HG02884 (cell line): ENCODE measurements at regions not wholly inside any gene's neighbourhood (a gene's known extent, or its start where the extent isn't known, plus 50 kb on each side); places are given as distances from the start of the nearest gene placed in this dataset.

Experiments used
- ATAC-seq: cut with Tn5 transposase; IDR thresholded peaks from one replicate; pipeline ENCODE4 v1.9.1; 2021; ENCODE audit warnings: mild to moderate bottlenecking, moderate library complexity; ENCODE audit not compliant: unreplicated experiment

DNA sequence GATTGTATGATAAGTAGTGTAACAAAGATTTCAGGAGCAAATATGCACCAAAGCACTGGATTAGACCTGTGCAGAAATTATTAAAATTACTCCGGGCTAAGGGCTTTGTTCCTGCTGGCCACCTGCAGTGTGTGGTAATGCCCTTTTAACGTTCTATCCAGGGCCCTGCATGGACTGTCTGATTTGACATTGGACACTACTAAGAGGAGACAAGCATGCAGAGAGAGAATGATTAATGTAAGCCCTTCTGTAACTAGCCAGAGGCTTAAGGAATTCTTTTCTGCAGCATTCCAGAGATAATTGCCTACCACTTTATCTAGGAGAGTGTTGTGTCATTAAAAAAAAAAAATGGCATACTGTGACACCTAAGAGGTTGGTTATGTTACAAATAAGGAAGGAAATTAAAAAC is 117.0 kb downstream of the PCDH7 start:
- ATAC-seq: no peak

DNA sequence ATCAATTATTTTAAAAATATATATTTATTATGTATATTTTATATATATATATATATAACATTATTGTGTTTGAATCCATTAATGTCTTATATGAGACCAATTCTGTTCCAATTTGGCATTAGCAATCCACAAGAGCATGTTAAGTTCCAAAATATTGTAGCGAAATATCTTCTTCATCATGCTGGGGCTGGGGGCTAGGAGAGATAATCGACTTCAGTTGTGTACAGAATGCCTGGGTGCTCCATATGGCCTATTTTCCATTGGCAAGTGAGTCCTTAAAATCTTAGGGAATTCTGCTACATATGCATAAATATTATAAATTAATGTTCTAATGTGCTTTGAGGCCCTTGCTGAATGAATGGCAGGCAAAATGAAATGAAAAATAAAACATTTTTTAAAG is 117.7 kb downstream of the PCDH7 start:
- ATAC-seq: no peak

DNA sequence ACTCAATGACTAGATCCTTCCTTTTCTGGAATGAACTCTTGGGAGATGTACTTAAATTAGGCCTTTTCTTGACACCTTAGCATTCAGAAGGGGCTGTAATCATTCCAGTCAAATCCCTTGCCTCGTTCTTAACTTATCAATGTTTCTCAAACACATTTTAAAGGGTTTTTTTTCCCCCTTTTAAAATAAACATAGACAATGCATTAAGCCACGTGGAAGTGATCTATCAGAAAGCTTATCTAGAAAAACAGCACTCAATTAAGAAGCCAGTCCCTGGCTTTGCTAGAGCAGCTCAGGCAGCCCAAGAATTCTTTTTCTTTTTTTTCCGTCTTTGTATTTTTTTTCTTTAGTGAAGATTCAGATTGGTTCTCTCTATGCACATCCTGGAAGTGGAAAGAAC is 118.2 kb downstream of the PCDH7 start:
- ATAC-seq: no peak

DNA sequence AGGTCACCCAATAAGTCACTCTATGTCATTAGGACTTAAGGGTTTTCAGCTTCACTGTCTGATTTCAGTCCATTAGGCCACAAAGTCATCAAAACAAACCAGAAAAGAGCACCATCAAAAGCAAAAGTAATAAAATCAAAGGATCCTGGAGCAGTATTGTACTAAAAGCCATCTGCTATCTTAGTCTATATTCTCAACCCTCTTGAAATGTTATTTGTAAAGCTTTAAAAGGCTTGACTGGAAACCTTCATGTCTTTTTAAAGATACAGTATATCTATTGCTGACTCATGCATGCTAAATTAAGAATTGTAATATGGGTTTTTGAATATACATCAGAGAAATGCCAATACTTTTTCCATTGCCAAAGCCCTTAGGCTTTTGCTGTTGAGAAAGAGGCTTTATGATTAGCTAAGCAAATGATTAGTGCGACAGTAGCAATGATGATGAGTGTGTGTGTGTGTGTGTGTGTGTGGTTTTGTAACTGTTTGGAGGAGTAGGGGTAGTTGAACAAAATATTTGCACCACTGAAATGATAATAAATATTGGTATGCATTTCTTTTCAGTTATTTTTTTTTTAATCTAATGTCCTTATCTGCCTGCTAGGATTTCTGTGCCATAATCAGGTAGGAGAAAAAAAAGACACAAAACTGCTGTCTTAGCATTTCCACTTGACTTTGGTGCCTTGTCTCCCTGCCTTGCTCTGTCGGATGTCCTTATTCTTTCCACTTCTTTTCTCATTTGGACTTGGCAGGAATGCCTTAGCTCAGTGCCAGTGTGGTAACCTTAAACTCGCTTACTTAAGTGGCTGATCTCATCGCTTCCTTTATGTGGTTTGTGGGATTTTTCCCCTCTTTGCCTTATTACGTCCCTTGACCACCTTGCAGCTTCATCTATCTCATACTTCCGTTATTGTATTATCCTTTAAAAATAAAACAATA is 119.7 kb downstream of the PCDH7 start:
- no peak for ATAC-seq

DNA sequence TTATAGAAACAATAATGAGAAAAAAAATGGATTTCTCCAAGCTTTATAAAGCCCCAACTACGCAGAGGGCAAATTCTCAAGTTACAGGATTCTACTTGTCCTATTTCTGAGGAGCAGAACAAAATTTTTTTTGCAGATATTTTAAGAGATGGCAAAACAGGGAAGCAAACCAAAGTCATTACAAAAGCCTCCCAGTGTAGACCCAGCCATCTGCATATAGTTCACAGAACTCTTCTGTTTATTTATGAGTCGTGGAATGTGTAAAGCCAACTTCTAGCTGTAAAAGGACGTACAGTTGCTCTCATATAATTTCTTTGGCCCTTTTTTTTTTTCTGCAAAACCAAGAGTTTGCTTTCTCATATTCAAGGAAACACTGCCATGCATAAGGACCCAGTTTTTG is 120.4 kb downstream of the PCDH7 start:
- ATAC-seq: no peak

DNA sequence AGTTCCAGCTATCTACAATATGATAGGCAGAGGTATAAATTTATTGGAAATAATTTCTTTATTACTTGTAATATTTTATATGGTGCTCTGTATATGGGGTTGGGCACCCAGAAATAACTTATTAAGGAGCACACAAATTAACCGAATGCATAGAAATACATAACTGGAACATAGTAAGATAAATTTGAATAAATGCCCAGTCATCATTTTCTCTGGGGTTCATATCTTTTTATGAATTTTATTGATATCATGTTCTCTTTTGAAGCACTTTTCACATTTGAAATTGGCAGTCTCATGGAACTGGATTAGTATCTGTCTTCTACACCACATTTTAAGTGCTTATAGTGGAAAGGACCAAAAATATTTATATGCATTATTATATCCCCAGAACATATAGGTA is 122.0 kb downstream of the PCDH7 start:
- ATAC-seq: no peak

DNA sequence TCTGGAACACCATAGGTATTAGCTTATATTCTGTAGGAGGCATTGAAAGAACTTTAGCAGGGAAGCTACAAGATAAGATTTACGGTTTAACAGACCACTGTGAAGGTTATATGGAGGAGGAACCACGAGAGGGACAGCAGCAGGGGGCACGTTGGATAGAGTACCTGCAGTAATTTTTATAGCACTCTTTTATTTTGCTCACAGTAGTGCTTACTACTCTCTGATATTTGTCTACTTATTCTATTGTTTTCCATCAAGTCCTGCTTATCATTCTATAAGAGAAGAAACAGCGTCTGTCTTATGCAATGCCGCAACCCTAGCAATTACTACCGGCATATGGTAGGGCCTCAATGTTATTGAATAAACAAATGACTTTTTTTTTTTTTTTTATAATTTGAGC is 122.5 kb downstream of the PCDH7 start:
- ATAC-seq: no peak

DNA sequence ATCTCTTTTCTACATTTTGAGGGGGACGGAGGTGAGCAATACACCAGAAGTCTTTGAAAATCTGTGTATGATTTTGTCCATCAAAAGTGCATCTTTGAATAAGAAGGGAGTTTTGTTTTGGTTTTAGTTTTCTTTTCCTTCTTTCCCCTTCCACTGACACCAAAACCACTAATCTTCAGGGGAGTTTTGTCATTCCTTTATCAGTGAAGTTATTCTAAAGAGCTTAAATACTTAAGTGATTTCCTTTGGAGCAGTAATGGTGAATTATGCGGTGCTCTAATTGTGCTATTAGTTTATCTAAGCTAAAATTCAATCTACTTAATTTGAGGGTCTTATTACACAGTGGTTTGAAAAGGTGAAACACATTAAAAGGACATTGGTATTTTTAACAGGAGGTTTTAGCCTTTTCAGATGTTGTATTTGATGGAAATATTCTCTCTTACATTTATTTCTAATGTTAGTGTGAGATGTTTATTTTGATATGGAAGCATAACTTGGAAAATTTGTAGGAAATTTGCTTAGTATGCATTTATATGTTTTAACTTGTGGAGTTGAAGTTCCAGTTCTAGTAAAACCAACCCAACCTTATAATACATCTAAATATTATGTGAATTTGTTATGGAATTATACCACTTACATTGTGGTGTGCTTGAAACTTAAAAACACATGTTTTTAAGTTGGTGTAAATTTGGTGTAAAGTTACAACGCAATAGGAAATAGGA is 124.9 kb downstream of the PCDH7 start:
- ATAC-seq: no peak

DNA sequence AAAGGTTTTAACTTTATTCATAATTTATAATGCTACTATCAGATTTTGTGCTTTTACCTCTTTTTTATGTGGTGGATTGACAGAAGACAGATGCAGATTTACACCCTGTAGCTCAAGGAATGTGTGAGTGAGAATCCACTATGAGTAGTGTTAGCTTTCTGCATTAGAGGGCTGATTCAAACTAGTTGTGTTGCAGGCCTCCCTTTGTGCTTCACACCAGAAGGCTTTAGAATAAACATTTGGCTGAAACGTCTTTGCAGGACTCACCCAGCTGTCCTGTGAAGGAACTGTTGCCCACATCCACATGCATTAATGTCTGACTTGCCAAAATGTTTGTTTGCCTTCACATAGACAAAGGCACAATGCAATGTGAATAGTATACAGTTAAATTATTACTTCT is 127.0 kb downstream of the PCDH7 start:
- no peak for ATAC-seq

DNA sequence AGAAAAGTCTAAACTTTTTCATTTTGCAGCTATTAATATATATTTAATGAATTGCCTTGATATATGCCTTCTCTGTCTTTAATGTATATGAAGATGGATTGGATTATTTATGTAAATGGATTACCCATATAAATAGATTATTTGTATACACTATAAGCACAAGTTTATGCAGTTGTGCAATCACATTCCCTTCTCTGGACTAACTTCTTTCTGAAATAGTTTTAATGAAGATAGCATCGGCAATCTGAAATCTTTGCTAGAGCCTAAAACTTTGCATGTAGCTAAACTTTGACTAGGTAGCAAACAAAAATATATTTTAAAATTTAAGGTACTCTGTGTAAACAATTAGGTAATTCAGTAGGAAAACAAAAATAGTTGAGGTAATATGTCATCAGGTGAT is 127.8 kb downstream of the PCDH7 start:
- no peak for ATAC-seq

DNA sequence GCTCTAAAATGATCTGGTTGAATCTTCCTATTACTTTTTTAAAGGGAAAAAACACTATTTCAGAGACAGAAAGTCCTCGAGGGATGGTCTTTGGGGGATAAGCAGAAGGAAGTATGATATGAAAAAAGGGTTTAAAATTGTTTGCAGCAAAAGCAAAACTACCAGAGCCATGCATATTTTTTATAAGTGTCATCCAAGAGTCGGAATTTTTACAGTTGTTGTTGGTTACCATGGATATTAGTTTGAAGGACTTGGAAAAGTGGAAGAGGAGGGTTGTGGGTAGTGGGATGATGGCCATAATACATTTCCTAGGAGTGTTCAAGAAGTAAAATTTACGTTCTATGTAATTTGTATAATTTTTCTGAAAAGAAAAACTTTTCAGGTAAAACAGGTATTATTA is 134.4 kb downstream of the PCDH7 start:
- ATAC-seq: no peak

DNA sequence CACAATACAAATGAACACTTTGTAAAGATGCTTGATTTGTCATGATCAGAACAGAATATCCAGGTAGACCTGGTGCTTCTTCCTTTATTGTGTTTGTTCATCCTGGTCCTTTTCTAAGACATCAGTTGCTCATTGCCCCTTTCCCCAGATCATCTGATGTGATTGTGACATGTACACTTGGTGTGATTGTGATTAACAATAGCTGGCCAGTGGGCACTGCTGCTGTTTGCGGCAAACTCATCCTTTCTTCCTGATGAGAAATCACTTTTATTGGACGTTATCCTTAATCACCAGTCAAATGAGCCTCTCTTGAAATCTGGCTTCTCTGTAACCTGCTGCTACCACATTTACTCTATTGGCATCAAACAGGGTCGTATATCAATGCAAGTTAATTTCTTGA is 135.1 kb downstream of the PCDH7 start:
- ATAC-seq: no peak

DNA sequence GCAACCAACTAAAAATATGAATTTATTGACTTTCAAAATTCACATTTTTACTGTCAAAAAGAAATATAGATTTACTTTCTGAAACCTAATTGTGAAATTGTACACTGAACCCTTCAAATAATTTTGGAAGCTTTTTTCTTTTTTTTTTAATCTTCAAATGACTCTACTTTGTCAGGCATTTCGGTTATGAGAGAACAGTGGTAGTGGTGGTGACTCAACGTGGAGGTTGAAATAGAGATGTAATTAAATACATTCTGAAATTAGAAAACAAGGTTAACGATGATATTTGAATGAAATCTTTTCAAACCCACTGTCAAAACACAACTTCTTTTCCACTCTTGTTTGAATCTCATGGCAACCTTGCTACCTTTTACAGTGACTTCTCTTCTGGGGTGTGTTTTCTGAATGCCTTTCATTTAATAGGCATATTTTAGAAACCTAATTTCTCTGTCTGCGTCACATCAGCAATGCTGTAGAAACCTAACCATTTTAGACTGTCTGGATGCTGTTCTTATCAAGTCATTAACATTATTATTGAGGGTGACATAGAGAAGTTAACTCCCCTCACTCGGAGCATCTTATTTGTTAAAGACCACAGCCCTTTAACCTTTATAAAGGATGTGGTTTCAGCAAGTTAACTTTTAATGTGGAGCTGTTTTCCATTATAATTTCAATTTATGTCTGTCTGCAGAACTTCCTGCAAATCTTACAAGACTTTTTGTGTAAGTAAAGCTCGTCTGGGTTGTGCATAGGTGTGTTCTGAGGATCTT is 136.8 kb downstream of the PCDH7 start:
- no peak for ATAC-seq

DNA sequence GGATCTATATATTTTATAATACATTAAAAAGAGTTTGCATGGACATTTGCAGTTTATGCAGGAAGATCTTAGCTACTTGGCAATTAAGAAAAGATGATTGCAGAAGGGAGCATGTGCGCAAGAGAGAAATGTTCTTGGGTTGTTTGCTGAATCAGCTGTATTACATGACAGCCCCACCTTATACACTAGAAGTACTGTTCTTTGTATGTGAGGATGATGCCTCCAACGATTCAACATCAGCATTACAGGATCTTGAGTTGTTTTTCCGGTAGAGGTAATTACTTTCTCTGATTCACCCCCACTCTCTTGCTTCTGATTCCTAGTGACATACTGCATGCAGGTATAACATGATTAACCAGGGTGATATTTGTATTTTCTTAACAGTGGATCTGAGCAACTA is 140.8 kb downstream of the PCDH7 start:
- no peak for ATAC-seq

DNA sequence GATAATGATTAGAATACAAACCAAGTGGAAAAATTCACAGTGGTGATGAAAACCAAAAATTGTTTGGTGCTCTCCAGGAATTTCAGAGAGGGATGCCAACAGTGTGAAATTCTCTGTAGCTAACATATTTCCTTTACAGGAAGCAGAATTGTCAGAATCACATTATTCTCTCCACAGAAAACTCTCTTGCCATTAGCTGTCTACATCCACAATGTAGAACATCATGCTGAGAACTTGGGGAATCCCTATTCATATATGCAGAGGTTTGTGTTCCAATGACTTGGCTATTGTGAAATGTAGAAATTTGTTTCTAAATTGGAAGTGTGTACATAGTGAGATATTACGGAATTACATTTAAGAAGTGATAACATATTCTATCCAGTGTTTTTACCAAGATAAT is 142.0 kb downstream of the PCDH7 start:
- no peak for ATAC-seq

DNA sequence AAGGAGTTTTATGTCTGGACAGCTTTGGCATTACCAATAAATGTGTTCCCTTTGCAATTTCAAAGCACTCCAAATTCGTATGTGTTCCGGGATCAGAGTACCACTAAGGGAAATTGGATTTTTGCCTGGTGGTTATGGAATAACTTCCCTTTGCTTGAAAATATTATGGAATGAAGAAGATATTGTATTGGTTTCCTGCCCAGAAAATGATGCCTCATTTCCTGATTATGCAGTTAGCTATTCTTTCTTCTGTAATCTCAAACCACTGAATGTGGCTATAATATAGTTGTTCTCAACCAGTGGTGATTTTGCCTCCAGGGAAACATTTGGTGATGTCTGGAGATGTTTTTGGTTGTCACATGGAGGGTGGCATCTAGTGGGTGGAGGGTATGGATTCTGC is 142.9 kb downstream of the PCDH7 start:
- no peak for ATAC-seq

DNA sequence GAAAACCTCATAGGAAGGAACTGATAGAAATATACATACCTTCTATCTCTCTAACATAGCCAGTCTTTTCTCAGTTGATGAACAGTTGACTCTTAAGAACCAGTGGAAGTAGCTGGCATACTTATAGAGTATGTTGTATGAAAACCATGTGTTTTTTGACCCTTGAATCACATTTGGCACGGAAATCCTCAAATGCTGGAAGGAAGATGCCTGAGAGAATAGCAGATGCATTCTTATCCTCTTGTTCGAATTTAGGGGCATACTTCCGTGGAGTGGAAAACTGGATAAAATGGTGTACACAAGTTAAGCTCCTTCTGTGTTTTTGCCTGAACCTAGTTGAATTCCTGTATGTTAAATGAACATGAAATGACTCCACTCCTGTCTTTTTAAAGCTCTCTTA is 145.5 kb downstream of the PCDH7 start:
- ATAC-seq: no peak

DNA sequence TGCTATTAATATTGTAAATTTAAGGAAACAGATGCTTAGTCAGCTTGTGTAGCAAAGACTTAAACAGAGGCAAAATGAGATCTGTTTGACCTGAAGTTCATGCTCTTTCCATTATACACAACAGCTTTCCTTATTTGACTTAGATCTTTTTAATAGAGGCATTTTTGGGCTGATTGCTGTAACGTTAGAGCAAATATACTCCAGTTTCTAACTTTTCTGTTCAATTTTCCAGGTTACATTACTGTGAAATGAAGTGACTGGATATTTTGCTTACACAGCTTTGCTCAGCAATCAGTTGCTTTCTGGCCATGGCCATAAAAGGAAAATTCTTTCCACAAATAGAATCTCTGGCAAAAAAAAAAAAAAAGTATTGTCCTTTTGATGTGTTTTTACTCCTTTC is 146.2 kb downstream of the PCDH7 start:
- ATAC-seq: no peak

DNA sequence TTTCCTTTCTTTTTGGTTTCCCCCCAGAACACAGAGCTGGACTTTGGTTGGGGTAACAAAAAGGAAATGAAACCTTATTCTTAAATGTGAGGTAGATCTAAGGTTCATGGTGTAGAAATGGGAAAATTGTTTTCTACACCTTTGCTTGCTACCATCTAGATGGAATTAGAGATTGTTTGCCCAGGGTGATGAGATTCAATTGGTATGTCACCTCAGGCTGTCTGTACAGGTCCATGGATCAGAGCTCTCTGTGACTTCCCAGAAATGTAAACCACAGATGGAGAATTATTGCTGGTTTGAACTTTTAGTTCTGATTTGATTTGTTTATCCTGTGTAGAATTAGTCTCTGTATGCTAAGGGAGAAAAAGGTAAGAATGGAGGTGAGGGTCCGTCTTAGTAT is 146.7 kb downstream of the PCDH7 start:
- ATAC-seq: no peak

DNA sequence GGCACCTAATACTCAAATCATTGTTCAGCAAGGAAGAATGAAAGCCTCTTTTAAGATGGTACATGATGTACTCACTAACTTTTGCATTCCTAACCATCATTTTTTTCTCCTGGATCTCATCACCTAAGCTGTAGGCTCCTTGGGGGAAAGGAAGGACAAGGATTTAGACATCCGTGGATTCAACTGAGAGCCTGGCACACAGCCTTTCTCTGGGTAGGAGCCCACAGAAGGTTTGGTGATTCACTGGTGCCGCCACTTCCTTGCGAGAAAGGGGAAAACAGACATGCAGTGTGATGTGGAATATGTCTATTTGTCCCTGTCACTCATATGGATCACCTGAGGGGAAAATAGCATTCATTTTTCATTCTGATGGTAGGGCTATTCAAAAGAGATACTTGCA is 147.3 kb downstream of the PCDH7 start:
- no peak for ATAC-seq

DNA sequence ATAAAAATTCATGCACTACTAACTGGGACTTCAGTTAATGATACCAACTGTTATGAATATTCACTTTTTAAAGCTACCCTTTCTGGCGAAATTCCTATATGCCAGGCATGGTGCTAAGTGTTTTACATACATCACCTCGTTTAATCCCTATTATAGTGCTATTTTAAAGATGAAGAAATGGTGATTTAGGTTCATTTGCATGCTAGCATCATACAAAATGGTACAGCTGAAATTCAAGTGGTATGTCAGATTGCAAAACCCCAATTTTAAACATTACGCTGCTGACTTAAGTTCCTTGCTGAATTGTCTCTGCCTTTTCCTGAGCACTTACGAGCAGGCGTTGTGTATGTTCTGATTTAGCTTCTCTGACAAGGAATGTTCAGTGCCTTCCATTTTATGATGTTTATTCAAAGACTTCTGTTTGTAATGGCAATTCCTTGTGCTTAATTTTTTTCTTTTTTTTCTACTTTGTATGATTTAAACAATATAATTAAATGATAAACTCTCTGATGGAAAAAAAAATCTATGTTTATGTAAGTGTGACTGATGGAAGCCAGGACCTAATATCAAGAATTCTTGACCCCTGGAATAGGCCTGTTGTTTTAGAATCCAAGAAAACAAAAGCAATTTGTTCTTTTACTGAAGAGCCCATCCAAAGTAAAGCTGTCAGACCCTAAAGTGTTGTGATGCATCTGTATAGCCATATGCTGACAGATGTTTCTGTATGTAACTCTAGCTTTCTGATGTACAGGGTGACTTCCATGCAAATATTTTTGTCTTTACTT is 148.1 kb downstream of the PCDH7 start:
- no peak for ATAC-seq
